Thyroid gland (tissue), 4 donors: ENCODE measurements at regions not wholly inside any gene's neighbourhood (a gene's known extent, or its start where the extent isn't known, plus 50 kb on each side); places are given as distances from the start of the nearest gene placed in this dataset.
"Not testable (repeated sequence)": the region's sequence is repeated elsewhere in the genome, so short reads cannot be mapped to it uniquely, and the experiment has no call there.

Experiments
- DNase-seq, 2 donors: peaks; one replicate each; pipeline ENCODE4 v3.0.0-alpha.2; 2019
- H3K27ac ChIP-seq, 3 donors: fragments of 200-600 bp; sonication (generic); 1 replicate in 2 of 3; 2 replicates in 1 of 3; pipeline ENCODE4 v1.5.1; 2016 to 2019; ENCODE audit warnings: mild to moderate bottlenecking in 1 of 3, moderate library complexity in 1 of 3
- H3K27me3 ChIP-seq: fragments of 200-600 bp; sonication (generic); one replicate; pipeline ENCODE4 v1.5.1; 2019
- H3K36me3 ChIP-seq, 2 donors: fragments of 200-600 bp; sonication (generic); one replicate each; pipeline ENCODE4 v1.5.1; 2016 to 2019
- H3K4me1 ChIP-seq, 2 donors: fragments of 200-600 bp; sonication (generic); one replicate each; pipeline ENCODE4 v1.5.1; 2017 to 2019
- H3K4me3 ChIP-seq, 3 donors: fragments of 200-600 bp; sonication (generic); replicated peaks in 1 of 3; 1 replicate in 2 of 3; 2 replicates in 1 of 3; pipeline ENCODE4 v1.5.1; 2016; ENCODE audit warnings: mild to moderate bottlenecking in 1 of 3
- H3K9me3 ChIP-seq: fragments of 200-600 bp; sonication (generic); one replicate; pipeline ENCODE4 v1.5.1; 2017
- CTCF ChIP-seq, 6 experiments: fragments of 200-600 bp in 3 of 6; fragments of 450-650 bp in 3 of 6; sonication (generic) in 3 of 6; IDR thresholded peaks; one replicate each; pipeline ENCODE4 v1.5.1; 2016 to 2019; ENCODE audit warnings: antibody characterized with exemption in 6 of 6, mild to moderate bottlenecking in 2 of 6, inconsistent platforms in 1 of 6, moderate library complexity in 1 of 6
- WGBS, 2 donors: methylation state at CpG; one replicate each; pipeline ENCODE4 v1.1.5; 2017; 5-methylcytosine and 5-hydroxymethylcytosine counted together
- intact Hi-C: fragments of 100-400 bp; cut with DNase I; formaldehyde crosslinking; loops from one replicate; pipeline ENCODE4 v1.15.1; 2023

DNA sequence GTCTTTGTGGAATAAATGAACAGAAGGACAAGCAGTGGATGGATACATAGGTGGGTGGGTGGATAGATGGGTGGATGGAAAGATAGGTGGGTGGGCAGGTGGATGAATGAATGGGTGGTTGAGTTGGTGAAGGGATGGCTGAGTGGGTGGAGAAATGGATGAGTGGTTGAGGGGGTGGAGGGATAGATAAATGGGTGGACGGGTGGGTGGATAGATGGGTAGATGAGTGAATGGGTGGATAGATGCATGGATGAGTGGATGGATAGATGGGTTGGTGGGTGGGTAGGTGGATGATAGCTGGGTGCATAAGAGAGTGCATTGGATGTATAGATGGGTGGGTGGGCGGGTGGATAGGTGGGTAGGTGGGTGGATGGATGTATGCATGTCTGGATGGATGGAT is 63.5 kb downstream of the UNC93B1 start:
- H3K36me3 ChIP-seq, intact Hi-C loops: not testable (repeated sequence)
- WGBS, 2 donors, result 83 to 91% methylated on average over 2 of the region's 2 CpGs

DNA sequence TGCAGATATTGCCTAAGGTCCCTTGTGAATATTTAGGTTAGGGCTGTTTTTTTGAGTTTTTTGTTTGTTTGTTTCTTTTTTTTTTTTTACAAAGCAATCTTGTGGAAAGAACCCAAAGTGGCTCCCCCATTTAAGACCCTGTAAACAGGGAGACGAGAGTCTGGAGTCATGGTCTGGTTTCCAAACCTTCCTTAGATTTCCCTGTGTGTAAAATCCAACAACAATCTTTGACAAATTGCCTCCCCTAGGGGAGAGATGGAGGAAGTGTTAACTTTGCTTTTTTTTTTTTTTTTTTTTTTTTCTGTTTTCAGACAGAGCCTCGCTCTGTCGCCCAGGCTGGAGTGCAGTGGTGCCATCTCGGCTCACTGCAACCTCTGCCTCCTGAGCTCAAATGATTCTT is 64.9 kb downstream of the UNC93B1 start:
- WGBS, 2 donors, result 22 to 40% methylated on average over 1 of the region's 4 CpGs
- intact Hi-C loops, DNase-seq, H3K4me3 ChIP-seq, H3K36me3 ChIP-seq, H3K4me1 ChIP-seq, H3K27me3 ChIP-seq, H3K27ac ChIP-seq, H3K9me3 ChIP-seq: not testable (repeated sequence)
- peak in 1 of 6 experiments; percentile 14 for TF ChIP-seq CTCF (IDR thresholded peaks at IDR 0.05)

More for the DNA sequence above, 63.5 kb downstream of the UNC93B1 start:
- not testable (repeated sequence) for H3K27me3 ChIP-seq, H3K4me3 ChIP-seq, H3K4me1 ChIP-seq, H3K27ac ChIP-seq, H3K9me3 ChIP-seq, DNase-seq

DNA sequence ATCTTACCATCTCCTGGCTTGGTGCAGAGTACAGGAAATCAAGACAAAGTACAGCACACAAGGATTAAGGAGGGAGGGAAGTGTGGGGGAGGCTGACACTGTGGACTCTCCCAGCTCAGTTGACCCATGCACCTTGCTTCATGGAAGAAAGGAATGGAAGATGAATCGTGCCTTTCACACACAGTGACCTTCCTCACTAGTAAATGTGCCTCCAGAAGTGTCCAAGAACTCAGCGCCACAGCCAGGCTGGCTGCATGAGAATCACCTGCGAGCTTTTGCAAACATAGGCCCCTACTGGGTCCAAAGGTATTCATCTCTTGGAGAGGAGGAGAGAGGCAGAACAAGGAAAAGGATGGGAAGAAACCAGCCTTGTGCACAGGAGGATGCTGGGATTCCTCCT is 65.5 kb downstream of the UNC93B1 start:
- H3K27ac ChIP-seq, H3K27me3 ChIP-seq, H3K4me3 ChIP-seq, DNase-seq, H3K9me3 ChIP-seq, intact Hi-C loops, H3K4me1 ChIP-seq, H3K36me3 ChIP-seq: not testable (repeated sequence)
- 78 to 85% methylated on average over 3 of the region's 3 CpGs for WGBS, 2 donors

DNA sequence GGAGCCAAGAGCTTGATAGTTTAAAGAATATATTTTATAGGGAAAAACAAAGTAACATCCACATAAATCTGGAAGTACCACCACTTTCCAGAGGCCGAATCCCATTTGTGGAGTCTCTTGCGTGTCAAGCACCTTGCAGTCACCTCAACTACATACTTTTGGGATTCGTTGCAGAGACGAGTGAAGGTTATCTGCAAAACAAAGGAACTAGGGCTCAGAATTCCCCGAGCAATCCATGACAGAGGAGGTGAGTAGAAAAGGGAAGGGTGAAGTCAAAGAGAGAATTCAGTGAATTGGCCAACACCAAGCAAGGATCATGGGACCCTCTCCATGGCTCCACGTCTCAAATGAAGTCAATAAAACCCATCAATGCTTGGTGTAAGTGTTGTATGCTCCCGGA is 80.3 kb downstream of the UNC93B1 start:
- intact Hi-C loops, H3K27me3 ChIP-seq, H3K4me3 ChIP-seq, H3K4me1 ChIP-seq, H3K9me3 ChIP-seq, DNase-seq, H3K27ac ChIP-seq, H3K36me3 ChIP-seq: not testable (repeated sequence)
- 53 to 73% methylated on average over 7 of the region's 7 CpGs for WGBS, 2 donors

DNA sequence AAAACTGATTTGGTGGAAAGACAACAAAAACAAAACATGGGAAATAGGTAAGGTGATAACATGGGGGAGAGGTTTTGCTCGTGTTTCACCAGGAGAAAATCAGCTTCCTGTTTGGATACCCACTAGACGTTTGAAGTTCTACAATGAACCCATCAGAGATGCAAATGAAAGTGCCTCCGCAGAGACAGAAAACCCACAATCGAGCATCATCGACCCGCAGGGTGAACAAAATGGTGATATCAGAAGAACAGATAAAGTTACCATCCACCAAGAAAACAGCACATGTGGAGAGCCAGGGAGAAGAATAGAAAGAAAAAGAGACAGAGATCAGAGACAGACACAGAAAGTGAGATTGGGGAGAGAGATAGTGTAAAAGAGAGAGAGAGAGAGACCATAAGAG is 83.4 kb downstream of the UNC93B1 start:
- H3K4me1 ChIP-seq, H3K9me3 ChIP-seq, H3K36me3 ChIP-seq, H3K4me3 ChIP-seq, DNase-seq, intact Hi-C loops, H3K27ac ChIP-seq, H3K27me3 ChIP-seq: not testable (repeated sequence)
- 62 to 72% methylated on average over 6 of the region's 6 CpGs for WGBS, 2 donors

GRCh38 chr11:67912184-67912583 is 91.7 kb downstream of the UNC93B1 start:
- WGBS, 2 donors, result 95 to 96% methylated on average over 3 of the region's 3 CpGs
- H3K27me3 ChIP-seq, H3K27ac ChIP-seq: not testable (repeated sequence)

DNA sequence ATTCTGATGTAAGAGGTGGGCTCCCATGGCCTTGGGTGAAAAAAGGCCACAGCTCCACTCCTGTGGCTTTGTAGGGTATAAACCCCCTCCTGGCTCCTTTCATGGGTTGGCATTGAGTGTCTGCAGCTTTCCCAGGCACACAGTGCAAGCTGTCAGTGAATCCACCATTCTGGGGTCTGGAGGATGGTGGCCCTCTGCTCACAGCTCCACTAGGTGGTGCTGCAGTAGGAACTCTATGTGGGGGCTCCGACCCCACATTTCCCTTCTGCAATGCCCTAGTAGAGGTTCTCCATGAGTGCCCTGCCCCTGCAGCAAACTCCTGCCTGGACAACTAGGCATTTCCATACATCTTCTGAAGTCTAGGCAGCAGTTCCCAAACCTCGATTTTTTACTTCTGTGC is 92.7 kb downstream of the UNC93B1 start:
- DNase-seq, H3K27me3 ChIP-seq, H3K4me1 ChIP-seq, H3K27ac ChIP-seq, H3K9me3 ChIP-seq, intact Hi-C loops, H3K36me3 ChIP-seq, H3K4me3 ChIP-seq: not testable (repeated sequence)
- 75 to 88% methylated on average over 1 to 2 of the region's 2 CpGs for WGBS, 2 donors

More at GRCh38 chr11:67912184-67912583, 91.7 kb downstream of the UNC93B1 start:
- DNase-seq, H3K4me3 ChIP-seq, H3K9me3 ChIP-seq, intact Hi-C loops, H3K36me3 ChIP-seq, H3K4me1 ChIP-seq: not testable (repeated sequence)

- WGBS, 2 donors, result 92 to 100% methylated on average over 1 of the region's 1 CpG
- H3K9me3 ChIP-seq, DNase-seq, H3K27ac ChIP-seq, intact Hi-C loops, H3K27me3 ChIP-seq, H3K4me1 ChIP-seq, H3K36me3 ChIP-seq, H3K4me3 ChIP-seq: not testable (repeated sequence)
Observed at GRCh38 chr11:67910803-67911202, 93.1 kb downstream of the UNC93B1 start.

- H3K4me1 ChIP-seq, H3K9me3 ChIP-seq, intact Hi-C loops, H3K27ac ChIP-seq, H3K27me3 ChIP-seq, DNase-seq, H3K36me3 ChIP-seq, H3K4me3 ChIP-seq: not testable (repeated sequence)
- 100% methylated on average over 1 of the region's 1 CpG for WGBS, 2 donors
Observed at GRCh38 chr11:67906969-67907368, 96.9 kb downstream of the UNC93B1 start.

DNA sequence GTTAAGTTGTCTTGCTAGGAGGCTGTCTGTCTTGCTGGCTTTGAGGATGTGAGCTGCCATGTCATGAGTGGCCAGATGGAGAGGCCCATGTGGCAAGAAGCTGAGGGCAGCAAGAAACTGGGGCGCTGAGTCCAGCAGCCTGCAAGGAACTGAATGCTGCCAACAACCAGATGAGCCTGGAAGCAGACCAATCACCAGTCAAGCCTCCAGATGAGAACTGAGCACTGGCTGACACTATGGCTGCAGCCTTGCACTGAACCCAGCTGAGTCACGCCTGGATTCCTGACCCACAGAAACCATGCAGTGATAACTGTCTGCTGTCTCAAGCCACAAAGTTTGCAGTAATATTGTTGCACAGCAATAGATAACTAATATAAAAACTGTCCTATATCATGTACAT is 104.4 kb downstream of the UNC93B1 start:
- WGBS, 2 donors, result 42 to 50% methylated on average over 2 of the region's 2 CpGs
- H3K27ac ChIP-seq, DNase-seq, H3K36me3 ChIP-seq, H3K9me3 ChIP-seq, H3K4me3 ChIP-seq, intact Hi-C loops, H3K4me1 ChIP-seq, H3K27me3 ChIP-seq: not testable (repeated sequence)

DNA sequence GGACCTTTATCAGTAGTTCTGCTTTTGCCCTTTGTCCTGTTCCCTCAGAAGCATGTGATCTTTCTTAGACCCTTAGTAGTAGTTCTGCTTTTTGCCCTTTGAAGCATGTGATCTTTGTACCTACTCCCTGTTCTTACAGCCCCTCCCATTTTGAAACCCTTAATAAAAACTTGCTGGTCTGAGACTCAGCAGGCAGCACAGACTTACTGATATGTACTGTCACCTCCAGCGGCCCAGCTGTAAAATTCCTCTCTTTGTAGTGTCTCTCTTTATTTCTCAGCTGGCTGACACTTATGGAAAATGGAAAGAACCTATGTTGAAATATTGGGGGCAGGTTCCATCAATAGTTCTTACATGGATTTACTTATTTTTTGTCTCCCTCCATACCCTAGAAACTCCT is 110.4 kb downstream of the UNC93B1 start:
- H3K36me3 ChIP-seq, H3K27ac ChIP-seq, intact Hi-C loops, H3K4me1 ChIP-seq, DNase-seq, H3K9me3 ChIP-seq, H3K27me3 ChIP-seq, H3K4me3 ChIP-seq: not testable (repeated sequence)
- WGBS, 2 donors, result 94% methylated on average over 1 of the region's 1 CpG

DNA sequence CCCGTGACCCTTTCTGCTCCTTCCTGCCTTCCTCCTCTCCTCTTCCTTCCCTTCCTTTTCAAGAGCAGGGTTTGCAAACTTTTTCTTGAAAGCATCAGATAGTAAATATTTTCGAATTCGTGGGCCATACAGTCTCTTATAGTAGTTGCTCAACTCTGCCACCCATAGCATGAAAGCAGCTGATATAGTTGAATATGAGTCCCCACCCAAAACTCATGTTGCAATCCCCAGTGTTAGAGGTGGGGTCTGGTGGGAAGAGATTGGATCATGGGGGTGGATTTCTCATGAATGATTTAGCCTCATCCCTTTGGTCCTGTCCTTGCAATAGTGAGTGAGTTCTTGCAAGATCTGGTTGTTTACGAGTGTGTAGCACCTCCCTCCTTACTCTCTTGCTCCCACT is 114.3 kb downstream of the UNC93B1 start:
- H3K9me3 ChIP-seq, H3K4me3 ChIP-seq, intact Hi-C loops, H3K27me3 ChIP-seq, H3K4me1 ChIP-seq, H3K27ac ChIP-seq, H3K36me3 ChIP-seq, DNase-seq: not testable (repeated sequence)
- 85 to 86% methylated on average over 4 of the region's 4 CpGs for WGBS, 2 donors

- intact Hi-C loops, DNase-seq, H3K4me3 ChIP-seq, H3K27ac ChIP-seq, H3K4me1 ChIP-seq, H3K36me3 ChIP-seq, H3K27me3 ChIP-seq, H3K9me3 ChIP-seq: not testable (repeated sequence)
- WGBS, 2 donors, result 75 to 82% methylated on average over 8 of the region's 8 CpGs
Observed at GRCh38 chr11:67888056-67888455, 115.8 kb downstream of the UNC93B1 start.
